Brain microvascular endothelial cell (primary cell): ENCODE measurements at regions not wholly inside any gene's neighbourhood (a gene's known extent, or its start where the extent isn't known, plus 50 kb on each side); places are given as distances from the start of the nearest gene placed in this dataset.
A peak's percentile ranks its signal among the peaks of the same experiment; 100 is the strongest.

ENCODE experiments used
- DNase-seq: peaks from one replicate; pipeline ENCODE4 v3.0.0-alpha.2; 2020
- H3K27ac ChIP-seq: fragments of 250-450 bp; sonication (Bioruptor Pico); 2 replicates; pipeline ENCODE4 v1.5.1; 2020; ENCODE audit warnings: mild to moderate bottlenecking, moderate library complexity
- H3K27me3 ChIP-seq: fragments of 250-450 bp; sonication (Bioruptor Pico); replicated peaks from 2 replicates; pipeline ENCODE4 v1.5.1; 2020; ENCODE audit warnings: mild to moderate bottlenecking
- H3K36me3 ChIP-seq: fragments of 250-450 bp; sonication (Bioruptor Pico); replicated peaks from 2 replicates; pipeline ENCODE4 v1.5.1; 2020; ENCODE audit warnings: mild to moderate bottlenecking
- H3K4me3 ChIP-seq: 2 replicates; pipeline ENCODE4 v1.5.1; 2011; ENCODE audit warnings: low read depth, mild to moderate bottlenecking, control low read depth, low read length, moderate library complexity
- in situ Hi-C: cut with HindIII; loops from 2 replicates; pipeline ENCODE4 v1.10.0; 2017; ENCODE audit warnings: low sequenced_read_pairs, low pct_ligation_motif_present
- TF ChIP-seq, protein P1 (sequence below): IDR thresholded peaks from 2 replicates; pipeline ENCODE4 v1.5.1; 2011; ENCODE audit warnings: low read depth, mild to moderate bottlenecking, moderate library complexity, low read length, control low read depth, inconsistent platforms; ENCODE audit errors: missing control alignments

DNA sequence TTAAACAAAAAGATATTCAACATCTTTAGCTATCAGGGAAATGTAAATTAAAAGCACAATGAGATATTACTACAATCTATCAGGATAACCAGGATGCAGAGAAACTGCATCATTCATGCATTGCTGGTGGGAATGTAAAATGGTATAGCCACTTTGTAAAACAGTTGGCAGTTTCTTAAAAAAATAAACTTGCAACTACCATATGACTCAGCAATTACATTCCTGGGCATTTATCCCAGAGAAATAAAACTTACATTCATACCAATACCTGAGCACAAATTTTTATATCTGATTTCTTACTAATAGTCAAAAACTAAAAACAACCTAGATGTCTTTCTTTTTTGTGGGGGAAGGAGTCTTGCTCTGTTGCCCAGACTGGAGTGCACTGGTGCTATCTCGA lies 190.3 kb upstream of the TAB2 start:
- no peak for DNase-seq
- TF ChIP-seq, protein P1, sequence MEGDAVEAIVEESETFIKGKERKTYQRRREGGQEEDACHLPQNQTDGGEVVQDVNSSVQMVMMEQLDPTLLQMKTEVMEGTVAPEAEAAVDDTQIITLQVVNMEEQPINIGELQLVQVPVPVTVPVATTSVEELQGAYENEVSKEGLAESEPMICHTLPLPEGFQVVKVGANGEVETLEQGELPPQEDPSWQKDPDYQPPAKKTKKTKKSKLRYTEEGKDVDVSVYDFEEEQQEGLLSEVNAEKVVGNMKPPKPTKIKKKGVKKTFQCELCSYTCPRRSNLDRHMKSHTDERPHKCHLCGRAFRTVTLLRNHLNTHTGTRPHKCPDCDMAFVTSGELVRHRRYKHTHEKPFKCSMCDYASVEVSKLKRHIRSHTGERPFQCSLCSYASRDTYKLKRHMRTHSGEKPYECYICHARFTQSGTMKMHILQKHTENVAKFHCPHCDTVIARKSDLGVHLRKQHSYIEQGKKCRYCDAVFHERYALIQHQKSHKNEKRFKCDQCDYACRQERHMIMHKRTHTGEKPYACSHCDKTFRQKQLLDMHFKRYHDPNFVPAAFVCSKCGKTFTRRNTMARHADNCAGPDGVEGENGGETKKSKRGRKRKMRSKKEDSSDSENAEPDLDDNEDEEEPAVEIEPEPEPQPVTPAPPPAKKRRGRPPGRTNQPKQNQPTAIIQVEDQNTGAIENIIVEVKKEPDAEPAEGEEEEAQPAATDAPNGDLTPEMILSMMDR: no peak
- H3K27ac ChIP-seq: no peak overlapping the region
- H3K27me3 ChIP-seq: no peaks in the 10 kb centered on the region
- no peak overlapping the region for H3K4me3 ChIP-seq
- in situ Hi-C loops: no loop called here
- no peaks in the 10 kb centered on the region for H3K36me3 ChIP-seq

GRCh38 chr6:149128489-149129145 lies 188.9 kb upstream of the TAB2 start:
- in situ Hi-C loops: no loop called here
- Histone ChIP-seq H3K27me3 (no peaks in the 10 kb centered on the region), H3K27ac (no peak overlapping the region), H3K36me3 (no peaks in the 10 kb centered on the region), H3K4me3 (no peak overlapping the region)
- TF ChIP-seq, protein P1: no peak
- no peak for DNase-seq

GRCh38 chr6:149129371-149130077 lies 188.0 kb upstream of the TAB2 start:
- TF ChIP-seq, protein P1: no peak
- peak; percentile 42 for DNase-seq
- H3K27ac ChIP-seq: no peak overlapping the region
- in situ Hi-C loops: no loop called here
- H3K27me3 ChIP-seq: no peaks in the 10 kb centered on the region
- H3K36me3 ChIP-seq: no peaks in the 10 kb centered on the region
- H3K4me3 ChIP-seq: no peak overlapping the region

- TF ChIP-seq, protein P1: no peak
- in situ Hi-C loops: no loop called here
Measured at GRCh38 chr6:149130090-149130489, 187.4 kb upstream of the TAB2 start.

DNA sequence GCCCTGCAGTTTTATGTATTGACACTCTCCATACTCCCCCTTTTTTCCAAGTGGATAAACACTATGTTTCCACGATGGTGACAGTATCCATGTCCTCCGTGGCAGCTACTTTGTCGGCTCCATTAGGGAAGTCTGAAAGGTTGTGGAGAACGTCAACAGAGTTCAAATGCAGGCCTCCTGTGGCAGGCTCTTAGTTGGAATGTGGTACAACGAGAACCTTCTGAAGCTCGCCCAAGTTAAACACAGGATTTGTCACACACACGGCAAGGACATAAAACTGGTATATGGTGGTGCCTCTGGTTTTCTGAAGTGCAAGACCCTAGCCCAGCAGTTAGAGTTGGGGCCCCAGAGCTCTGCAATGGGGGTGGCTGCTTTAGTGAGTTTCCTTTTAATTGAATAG lies 187.0 kb upstream of the TAB2 start:
- DNase-seq: no peak
- H3K36me3 ChIP-seq: no peaks in the 10 kb centered on the region
- H3K4me3 ChIP-seq: no peak overlapping the region
- in situ Hi-C loops: no loop called here
- no peak overlapping the region for H3K27ac ChIP-seq
- TF ChIP-seq, protein P1: no peak
- no peaks in the 10 kb centered on the region for H3K27me3 ChIP-seq

More at GRCh38 chr6:149130090-149130489, 187.4 kb upstream of the TAB2 start:
- H3K4me3 ChIP-seq: no peak overlapping the region
- H3K27ac ChIP-seq: no peak overlapping the region
- DNase-seq: no peak
- H3K36me3 ChIP-seq: no peaks in the 10 kb centered on the region
- no peaks in the 10 kb centered on the region for H3K27me3 ChIP-seq

DNA sequence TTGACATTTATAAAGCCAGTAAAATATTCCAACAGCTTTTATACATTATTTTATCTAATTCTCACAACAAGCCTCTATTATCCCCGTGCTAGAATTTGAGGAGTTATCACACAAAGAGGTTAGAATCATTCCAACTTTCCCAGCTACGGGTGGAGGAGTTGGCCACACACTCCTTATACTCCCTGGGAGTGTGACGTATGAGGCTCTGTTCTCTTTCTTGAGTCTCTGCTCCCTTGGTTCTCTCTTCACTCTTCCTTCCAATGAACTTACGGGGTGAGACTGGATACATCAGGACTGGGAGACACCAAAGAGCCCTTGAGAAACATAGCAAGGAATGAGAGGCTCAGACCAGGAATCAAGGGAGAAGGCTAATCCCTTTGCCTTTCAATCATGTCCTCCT lies 185.6 kb upstream of the TAB2 start:
- H3K27me3 ChIP-seq: no peaks in the 10 kb centered on the region
- no peak for DNase-seq
- H3K4me3 ChIP-seq: no peak overlapping the region
- H3K27ac ChIP-seq: no peak overlapping the region
- TF ChIP-seq, protein P1: no peak
- H3K36me3 ChIP-seq: no peaks in the 10 kb centered on the region
- in situ Hi-C loops: no loop called here
